GM12875 (cell line): ENCODE measurements at regions not wholly inside any gene's neighbourhood (a gene's known extent, or its start where the extent isn't known, plus 50 kb on each side); places are given as distances from the start of the nearest gene placed in this dataset.

Experiments used
- H3K4me3 ChIP-seq: one replicate; pipeline ENCODE4 v1.5.1; 2011; ENCODE audit warnings: low read depth, low read length, control low read depth
- CTCF ChIP-seq: IDR thresholded peaks from 2 replicates; pipeline ENCODE4 v1.5.1; 2011; ENCODE audit warnings: low read depth, mild to moderate bottlenecking, control low read depth, inconsistent platforms, low read length, moderate library complexity, borderline replicate concordance; ENCODE audit not compliant: insufficient read depth

GRCh38 chr12:91335699-91336098 lies 153.1 kb upstream of the DCN start:
- H3K4me3 ChIP-seq: no peak overlapping the region
- TF ChIP-seq CTCF: no peak

DNA sequence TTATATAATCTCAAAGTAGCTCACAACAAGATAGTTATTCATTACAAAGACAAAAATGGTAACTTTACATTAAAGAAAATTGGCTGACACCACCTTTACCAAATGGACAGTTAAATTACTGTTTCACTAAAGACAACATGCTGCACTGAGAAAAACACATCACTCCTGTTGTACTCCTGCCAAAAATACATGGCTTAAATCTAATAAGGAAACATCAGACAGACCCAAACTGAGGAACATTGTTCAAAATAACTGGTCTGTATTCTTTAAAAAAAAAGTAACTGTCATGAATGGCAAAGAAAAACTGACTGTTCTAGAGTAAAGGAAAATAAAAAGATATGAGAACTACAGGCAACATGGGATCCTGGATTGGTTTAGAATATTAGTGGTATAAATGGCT lies 151.3 kb upstream of the DCN start:
- no peak for TF ChIP-seq CTCF
- H3K4me3 ChIP-seq: no peak overlapping the region

GRCh38 chr12:91332302-91332701 lies 149.7 kb upstream of the DCN start:
- no peak for TF ChIP-seq CTCF
- no peak overlapping the region for H3K4me3 ChIP-seq

- no peak for TF ChIP-seq CTCF
- no peak overlapping the region for H3K4me3 ChIP-seq
These were observed 148.8 kb upstream of the DCN start for GRCh38 chr12:91331371-91331770.

DNA sequence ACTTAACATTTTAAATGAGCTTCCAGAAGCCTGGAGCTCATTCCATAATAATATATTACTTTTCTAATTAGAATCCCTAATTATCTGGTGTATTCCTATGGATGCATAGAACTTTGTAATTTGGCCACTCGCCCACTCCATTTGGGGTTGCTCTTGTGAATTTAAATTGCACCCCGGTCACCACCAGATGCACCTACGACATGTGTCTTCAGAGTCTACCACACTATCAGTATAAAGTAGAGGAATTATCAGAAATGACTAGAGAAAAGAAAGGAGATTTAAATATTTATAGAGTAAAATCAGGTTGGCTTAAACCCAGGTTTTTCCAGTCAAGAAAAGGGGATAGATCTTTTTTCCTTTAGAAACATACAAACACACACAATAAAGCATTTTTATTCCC lies 145.8 kb upstream of the DCN start:
- no peak for TF ChIP-seq CTCF
- H3K4me3 ChIP-seq: no peak overlapping the region

- no peak for TF ChIP-seq CTCF
- H3K4me3 ChIP-seq: no peak overlapping the region
These were observed 145.3 kb upstream of the DCN start for GRCh38 chr12:91327889-91328288.

GRCh38 chr12:91327131-91327530 lies 144.5 kb upstream of the DCN start:
- H3K4me3 ChIP-seq: no peak overlapping the region

More at GRCh38 chr12:91327131-91327530, 144.5 kb upstream of the DCN start:
- no peak for TF ChIP-seq CTCF
